ENCODE measurements at regions not wholly inside any gene's neighbourhood (a gene's known extent, or its start where the extent isn't known, plus 50 kb on each side); places are given as distances from the start of the nearest gene placed in this dataset.
A peak's percentile ranks its signal among the peaks of the same experiment; 100 is the strongest.

DNA sequence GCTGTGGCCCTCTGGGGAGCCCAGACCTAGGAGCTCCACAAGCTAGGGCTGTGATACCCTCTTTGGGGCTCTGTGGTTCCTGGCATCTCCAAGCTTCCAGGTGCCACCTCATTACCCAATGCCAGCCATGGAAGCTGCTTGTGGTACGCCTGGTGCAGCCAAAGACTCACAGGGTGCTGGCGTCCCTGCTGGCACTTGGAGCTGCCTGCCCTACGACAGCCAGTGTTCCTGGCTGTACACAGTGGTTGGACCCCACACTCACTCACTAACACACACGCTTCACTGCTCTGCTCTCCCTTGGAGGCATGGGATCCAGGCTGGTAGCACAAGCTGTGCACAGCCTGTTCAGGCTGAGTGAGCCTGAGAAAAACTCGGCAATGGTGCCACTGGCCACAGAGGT lies 894.1 kb upstream of the PHF14 start:
- H3K4me3 Mint-ChIP-seq, result peak overlapping the region in 1 of 2 donors; percentile 28
- no peak overlapping the region for H3K27ac Mint-ChIP-seq
- WGBS (ENCODE audit: insufficient coverage), result 90% methylated on average over 5 of the region's 5 CpGs
- Histone ChIP-seq H3K4me2 (replicated peaks; ENCODE audit: extremely low read depth, low read length, poor library complexity, severe bottlenecking) (no peak overlapping the region), H3K4me1 (ENCODE audit: control insufficient read depth in 1 of 2, insufficient read depth in 2 of 2, low read length in 2 of 2) (no peaks in the 10 kb centered on the region), H2AFZ (ENCODE audit: insufficient read depth, low read depth, low read length, poor library complexity, severe bottlenecking) (no peak overlapping the region), H3K79me2 (ENCODE audit: insufficient read depth, low read length) (no peaks in the 10 kb centered on the region), H3K9me3 (replicated peaks in 1 of 2; ENCODE audit: control insufficient read depth in 1 of 2, insufficient read depth in 1 of 2, low read length in 2 of 2) (peaks cover 9 to 18% of the 10 kb centered on the region in 2 donors), H3K27me3 (ENCODE audit: control insufficient read depth in 2 of 2, insufficient read depth in 2 of 2, low read length in 2 of 2) (no peaks in the 10 kb centered on the region), H3K4me3 (replicated peaks in 1 of 3; ENCODE audit: low read depth in 2 of 3, low read length in 3 of 3) (no peak overlapping the region), H3K9ac (ENCODE audit: insufficient read depth, low read length, poor library complexity, severe bottlenecking) (no peak overlapping the region), H3K36me3 (replicated peaks in 1 of 2; ENCODE audit: control insufficient read depth in 1 of 2, insufficient read depth in 2 of 2, low read length in 2 of 2) (no peaks in the 10 kb centered on the region), H3K27ac (ENCODE audit: low read depth in 1 of 2, low read length in 2 of 2) (no peak overlapping the region), H4K20me1 (ENCODE audit: insufficient read depth, low read length) (no peaks in the 10 kb centered on the region)
- no peak for DNase-seq
- intact Hi-C loops (cut with micrococcal nuclease), result no loop called here
- no peaks in the 10 kb centered on the region for H3K27me3 Mint-ChIP-seq (ENCODE audit: low read depth in 3 of 3)
- no peaks in the 10 kb centered on the region for H3K36me3 Mint-ChIP-seq
- no peaks in the 10 kb centered on the region for H3K4me1 Mint-ChIP-seq
- H3K9me3 Mint-ChIP-seq, result peaks cover 3 to 9% (median 5%) of the 10 kb centered on the region in 7 donors
- TF ChIP-seq, protein P1, sequence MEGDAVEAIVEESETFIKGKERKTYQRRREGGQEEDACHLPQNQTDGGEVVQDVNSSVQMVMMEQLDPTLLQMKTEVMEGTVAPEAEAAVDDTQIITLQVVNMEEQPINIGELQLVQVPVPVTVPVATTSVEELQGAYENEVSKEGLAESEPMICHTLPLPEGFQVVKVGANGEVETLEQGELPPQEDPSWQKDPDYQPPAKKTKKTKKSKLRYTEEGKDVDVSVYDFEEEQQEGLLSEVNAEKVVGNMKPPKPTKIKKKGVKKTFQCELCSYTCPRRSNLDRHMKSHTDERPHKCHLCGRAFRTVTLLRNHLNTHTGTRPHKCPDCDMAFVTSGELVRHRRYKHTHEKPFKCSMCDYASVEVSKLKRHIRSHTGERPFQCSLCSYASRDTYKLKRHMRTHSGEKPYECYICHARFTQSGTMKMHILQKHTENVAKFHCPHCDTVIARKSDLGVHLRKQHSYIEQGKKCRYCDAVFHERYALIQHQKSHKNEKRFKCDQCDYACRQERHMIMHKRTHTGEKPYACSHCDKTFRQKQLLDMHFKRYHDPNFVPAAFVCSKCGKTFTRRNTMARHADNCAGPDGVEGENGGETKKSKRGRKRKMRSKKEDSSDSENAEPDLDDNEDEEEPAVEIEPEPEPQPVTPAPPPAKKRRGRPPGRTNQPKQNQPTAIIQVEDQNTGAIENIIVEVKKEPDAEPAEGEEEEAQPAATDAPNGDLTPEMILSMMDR (IDR thresholded peaks at IDR 0.05), result no peak

DNA sequence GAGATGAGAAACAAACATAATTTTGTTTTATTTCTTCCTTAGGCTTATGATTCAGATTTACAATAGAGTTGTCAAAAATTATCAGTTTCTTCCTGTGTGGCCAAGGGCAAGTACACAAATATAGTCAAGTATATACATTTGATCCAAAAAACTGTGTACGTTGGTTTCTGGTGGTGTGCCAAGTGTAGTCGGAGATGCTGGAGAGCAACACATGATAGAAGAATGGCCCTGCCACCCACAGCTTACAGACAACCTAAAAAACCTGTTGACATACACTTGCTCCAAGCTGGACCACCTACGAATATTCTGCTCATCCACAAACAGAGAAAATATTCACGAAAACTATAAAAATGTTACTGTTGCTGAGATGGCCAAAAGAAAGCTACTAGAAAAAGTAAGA lies 890.8 kb upstream of the PHF14 start:
- H3K4me3 Mint-ChIP-seq, result no peak overlapping the region
- no peaks in the 10 kb centered on the region for H3K27me3 Mint-ChIP-seq (ENCODE audit: low read depth in 3 of 3)
- Histone ChIP-seq H4K20me1 (ENCODE audit: insufficient read depth, low read length) (no peaks in the 10 kb centered on the region), H3K79me2 (ENCODE audit: insufficient read depth, low read length) (no peaks in the 10 kb centered on the region), H3K4me2 (replicated peaks; ENCODE audit: extremely low read depth, low read length, poor library complexity, severe bottlenecking) (no peak overlapping the region), H3K4me1 (ENCODE audit: control insufficient read depth in 1 of 2, insufficient read depth in 2 of 2, low read length in 2 of 2) (no peaks in the 10 kb centered on the region), H3K36me3 (replicated peaks in 1 of 2; ENCODE audit: control insufficient read depth in 1 of 2, insufficient read depth in 2 of 2, low read length in 2 of 2) (no peaks in the 10 kb centered on the region), H3K4me3 (replicated peaks in 1 of 3; ENCODE audit: low read depth in 2 of 3, low read length in 3 of 3) (no peak overlapping the region), H3K27me3 (ENCODE audit: control insufficient read depth in 2 of 2, insufficient read depth in 2 of 2, low read length in 2 of 2) (no peaks in the 10 kb centered on the region), H2AFZ (ENCODE audit: insufficient read depth, low read depth, low read length, poor library complexity, severe bottlenecking) (no peak overlapping the region), H3K27ac (ENCODE audit: low read depth in 1 of 2, low read length in 2 of 2) (no peak overlapping the region), H3K9ac (ENCODE audit: insufficient read depth, low read length, poor library complexity, severe bottlenecking) (no peak overlapping the region), H3K9me3 (replicated peaks in 1 of 2; ENCODE audit: control insufficient read depth in 1 of 2, insufficient read depth in 1 of 2, low read length in 2 of 2) (peaks cover 9 to 21% of the 10 kb centered on the region in 2 donors)
- no peak for DNase-seq
- H3K36me3 Mint-ChIP-seq, result no peaks in the 10 kb centered on the region
- intact Hi-C loops (cut with micrococcal nuclease), result no loop called here
- H3K9me3 Mint-ChIP-seq, result peaks cover 3 to 9% (median 6%) of the 10 kb centered on the region in 7 donors
- H3K27ac Mint-ChIP-seq, result no peak overlapping the region
- no CpG with 5 or more reads among the region's 4 CpGs for WGBS (ENCODE audit: insufficient coverage)
- TF ChIP-seq, protein P1 (IDR thresholded peaks at IDR 0.05), result no peak
- H3K4me1 Mint-ChIP-seq, result no peaks in the 10 kb centered on the region
